ENCODE measurements at regions not wholly inside any gene's neighbourhood (a gene's known extent, or its start where the extent isn't known, plus 50 kb on each side); places are given as distances from the start of the nearest gene placed in this dataset.

DNA sequence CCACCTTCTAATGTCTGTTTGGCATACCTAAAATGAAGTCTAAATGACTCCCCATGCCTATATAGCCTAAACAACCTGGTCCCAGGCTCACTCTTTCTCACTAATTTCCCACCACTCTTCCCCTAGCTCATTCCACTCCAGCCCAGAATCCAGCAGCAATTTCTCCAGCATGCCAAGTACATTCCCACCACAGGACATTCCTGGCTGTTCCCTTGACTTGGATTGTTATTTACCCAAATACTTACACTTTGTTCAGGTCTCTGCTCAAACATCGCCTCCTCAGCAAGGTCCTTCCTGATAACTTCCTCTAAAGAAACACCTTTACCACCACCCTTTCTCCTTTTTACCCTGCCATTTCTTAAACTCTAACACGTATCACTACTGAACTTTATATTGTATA is 743.4 kb downstream of the RPS29 start:
- no peak overlapping the region for H3K4me3 ChIP-seq (ENCODE audit: low read depth, low read length)
- DNase-seq (ENCODE audit: low read depth) = no peak
- no peak for TF ChIP-seq CTCF (IDR thresholded peaks at IDR 0.05; ENCODE audit: insufficient read depth, low read depth, low read length)

- peak; percentile 5 for DNase-seq (ENCODE audit: low read depth)
- TF ChIP-seq CTCF (IDR thresholded peaks at IDR 0.05; ENCODE audit: insufficient read depth, low read depth, low read length) = no peak
- no peak overlapping the region for H3K4me3 ChIP-seq (ENCODE audit: low read depth, low read length)
Measured at GRCh38 chr14:48826058-48826457, 760.1 kb downstream of the RPS29 start.

GRCh38 chr14:48814562-48814961 is 771.6 kb downstream of the RPS29 start:
- no peak for DNase-seq (ENCODE audit: low read depth)
- TF ChIP-seq CTCF (IDR thresholded peaks at IDR 0.05; ENCODE audit: insufficient read depth, low read depth, low read length) = no peak
- H3K4me3 ChIP-seq (ENCODE audit: low read depth, low read length) = no peak overlapping the region

- no peak overlapping the region for H3K4me3 ChIP-seq (ENCODE audit: low read depth, low read length)
- no peak for TF ChIP-seq CTCF (IDR thresholded peaks at IDR 0.05; ENCODE audit: insufficient read depth, low read depth, low read length)
- no peak for DNase-seq (ENCODE audit: low read depth)
Measured at GRCh38 chr14:48805315-48805714, 780.9 kb downstream of the RPS29 start.

DNA sequence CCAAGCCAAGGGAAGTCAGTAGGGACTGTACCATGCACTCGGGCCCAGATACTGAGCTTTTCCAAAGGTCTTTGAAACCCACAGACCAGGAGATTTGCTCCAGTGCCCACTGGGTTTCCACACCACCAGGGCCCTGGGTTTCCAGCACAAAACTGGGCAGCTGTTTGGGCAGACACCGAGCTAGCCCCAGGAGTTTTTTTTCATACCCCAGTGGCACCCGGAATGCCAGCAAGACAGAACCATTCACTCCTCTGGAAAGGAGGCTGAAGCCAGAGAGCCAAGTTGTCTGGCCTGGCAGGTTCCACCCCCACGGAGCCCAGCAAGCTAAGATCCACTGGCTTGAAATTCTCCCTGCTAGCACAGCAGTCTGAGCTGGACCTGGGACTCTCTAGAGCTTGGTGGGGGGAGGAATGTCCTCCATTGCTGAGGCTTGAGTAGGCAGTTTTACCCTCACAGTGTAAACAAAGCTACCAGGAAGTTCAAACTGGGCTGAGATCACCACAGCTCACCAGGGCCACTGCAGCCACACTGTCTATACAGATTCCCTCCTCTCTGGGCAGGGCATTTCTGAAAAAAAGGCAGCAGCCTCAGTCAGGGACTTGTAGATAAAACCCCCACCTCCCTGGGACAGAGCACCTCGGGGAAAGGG is 793.7 kb downstream of the RPS29 start:
- DNase-seq (ENCODE audit: low read depth) = no peak
- TF ChIP-seq CTCF (IDR thresholded peaks at IDR 0.05; ENCODE audit: insufficient read depth, low read depth, low read length) = no peak
- no peak overlapping the region for H3K4me3 ChIP-seq (ENCODE audit: low read depth, low read length)

- no peak for DNase-seq (ENCODE audit: low read depth)
- no peak overlapping the region for H3K4me3 ChIP-seq (ENCODE audit: low read depth, low read length)
- TF ChIP-seq CTCF (IDR thresholded peaks at IDR 0.05; ENCODE audit: insufficient read depth, low read depth, low read length) = no peak
Measured at GRCh38 chr14:48788771-48789170, 797.4 kb downstream of the RPS29 start.

GRCh38 chr14:48786498-48786897 is 799.7 kb downstream of the RPS29 start:
- TF ChIP-seq CTCF (IDR thresholded peaks at IDR 0.05; ENCODE audit: insufficient read depth, low read depth, low read length) = no peak
- H3K4me3 ChIP-seq (ENCODE audit: low read depth, low read length) = no peak overlapping the region
- DNase-seq (ENCODE audit: low read depth) = no peak

Data from fibroblast of villous mesenchyme (primary cell).